ENCODE measurements at regions not wholly inside any gene's neighbourhood (a gene's known extent, or its start where the extent isn't known, plus 50 kb on each side); places are given as distances from the start of the nearest gene placed in this dataset.

- DNase-seq (ENCODE audit: low spot score) = no peak
Measured at GRCh38 chr11:116449522-116449921, 323.3 kb downstream of the BUD13 start.

DNA sequence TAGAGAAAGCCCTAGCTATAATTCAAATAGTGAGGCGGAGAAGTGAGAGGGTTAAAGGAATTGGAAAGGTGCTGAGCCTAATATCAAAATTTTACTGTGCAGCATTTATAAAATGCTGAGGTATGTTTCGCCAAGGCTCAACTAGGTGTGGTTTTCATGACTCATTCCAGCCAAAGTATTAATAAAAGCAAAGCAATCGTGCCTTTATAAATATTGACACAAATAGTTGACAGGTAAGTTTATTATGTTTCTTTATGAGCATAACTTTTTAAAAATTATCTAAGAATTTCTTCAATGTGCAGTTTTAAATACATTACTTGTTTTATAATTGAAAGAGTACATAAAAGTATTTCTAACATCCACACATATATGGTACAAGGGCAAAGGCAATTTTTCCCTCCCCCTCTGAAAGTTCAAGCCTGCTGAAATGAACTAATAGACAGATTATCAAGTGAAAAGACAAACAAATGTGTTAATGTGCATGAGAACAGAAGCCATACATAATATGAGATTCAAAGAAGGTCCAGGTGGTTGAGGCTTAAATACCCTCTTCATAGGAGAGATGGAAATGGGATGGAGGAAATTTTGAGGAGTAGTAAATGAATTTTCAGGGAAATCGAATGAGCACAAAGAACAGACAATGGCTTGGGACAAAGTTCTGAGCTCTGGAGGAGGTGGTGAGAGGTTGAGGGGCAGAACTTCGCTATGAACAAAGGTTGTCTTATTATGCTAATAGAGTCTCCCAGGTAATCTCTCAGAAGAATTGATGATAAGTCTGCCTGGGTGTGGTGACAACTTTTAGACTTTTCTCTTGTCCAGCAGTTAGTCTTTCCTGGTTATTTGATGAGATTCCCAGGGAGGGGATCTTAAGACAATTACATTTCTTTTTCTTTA lies 326.5 kb downstream of the BUD13 start:
- no peak for DNase-seq (ENCODE audit: low spot score)

- no peak for DNase-seq (ENCODE audit: low spot score)
Measured at GRCh38 chr11:116445108-116446047, 327.4 kb downstream of the BUD13 start.

GRCh38 chr11:116442238-116442752 lies 330.5 kb downstream of the BUD13 start:
- no peak for DNase-seq (ENCODE audit: low spot score)

DNA sequence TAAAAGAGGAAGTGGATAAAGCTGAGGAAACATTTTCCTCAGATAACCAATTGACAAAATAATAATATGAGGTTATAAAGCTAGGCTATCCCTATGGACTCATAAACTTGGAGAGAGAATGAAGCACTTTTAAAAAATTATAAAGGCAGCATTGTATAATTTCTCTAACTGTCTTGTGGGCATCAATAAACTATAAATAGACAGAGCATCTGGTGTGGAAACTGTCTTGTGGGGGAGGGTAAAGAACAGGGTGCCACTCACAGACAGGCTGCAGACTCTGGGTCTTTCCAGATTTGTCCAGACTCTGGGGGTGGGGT lies 333.5 kb downstream of the BUD13 start:
- no peak for DNase-seq (ENCODE audit: low spot score)

GRCh38 chr11:116438651-116439360 lies 334.0 kb downstream of the BUD13 start:
- DNase-seq (ENCODE audit: low spot score) = no peak

- DNase-seq (ENCODE audit: low spot score) = no peak
Measured at GRCh38 chr11:116434986-116435385, 337.8 kb downstream of the BUD13 start.

DNA sequence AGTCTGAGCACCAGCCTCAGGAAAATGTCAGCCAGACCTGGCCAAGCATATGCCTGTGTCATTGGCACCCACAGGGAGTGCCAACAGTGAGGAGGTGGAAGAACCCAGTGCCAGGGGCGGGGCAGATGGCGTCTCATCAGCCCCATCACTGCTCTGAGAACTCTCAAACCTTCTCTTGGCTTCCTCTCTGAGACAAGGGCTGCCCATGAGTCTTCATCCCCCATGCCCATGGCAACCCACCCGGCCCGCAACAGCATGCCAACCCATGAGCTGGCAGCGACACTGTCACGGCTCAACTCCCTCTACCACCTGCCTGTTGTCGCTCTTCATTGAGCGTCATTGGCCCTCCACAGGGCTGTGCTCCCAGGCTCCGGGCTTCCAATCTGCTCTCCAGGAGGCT lies 340.5 kb downstream of the BUD13 start:
- no peak for DNase-seq (ENCODE audit: low spot score)

- no peak for DNase-seq (ENCODE audit: low spot score)
Measured at GRCh38 chr11:116431842-116432241, 340.9 kb downstream of the BUD13 start.

GRCh38 chr11:116428638-116428975 lies 344.2 kb downstream of the BUD13 start:
- DNase-seq (ENCODE audit: low spot score) = no peak

DNA sequence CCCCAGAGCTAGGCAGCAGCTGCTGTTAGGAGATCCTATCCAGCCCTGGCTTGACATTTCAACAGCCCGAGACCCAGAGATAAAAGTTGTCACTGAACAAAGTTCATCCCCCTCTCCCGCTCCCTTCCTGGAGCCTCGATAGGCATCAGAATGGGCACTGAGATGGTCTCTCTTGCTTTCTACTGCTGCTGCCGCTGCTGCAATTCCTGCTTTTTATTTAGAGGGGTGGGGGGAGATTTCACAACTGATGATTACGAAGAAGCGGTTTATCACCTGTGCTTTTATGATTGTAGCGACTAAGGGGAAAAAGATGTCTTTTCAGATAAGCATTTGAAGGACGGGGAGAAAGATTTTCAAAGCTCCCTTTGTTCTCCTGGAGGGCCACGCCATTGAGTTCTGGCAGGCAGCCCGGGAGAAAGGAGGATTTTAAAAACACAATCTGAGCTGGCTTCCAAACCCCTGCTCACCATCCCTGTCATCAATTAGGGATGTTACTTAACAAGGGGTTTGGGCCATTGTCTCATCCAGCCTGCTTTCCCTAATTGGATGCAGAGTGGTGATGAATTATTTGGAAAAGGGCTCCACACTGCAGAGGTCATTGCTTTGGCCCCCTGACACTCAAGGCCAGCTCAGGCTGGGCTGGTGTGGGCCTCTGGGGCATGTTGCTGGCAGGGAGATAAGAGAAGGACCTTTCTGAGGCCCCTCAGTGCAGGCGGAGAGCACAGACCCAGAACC lies 344.7 kb downstream of the BUD13 start:
- DNase-seq (ENCODE audit: low spot score) = no peak

DNA sequence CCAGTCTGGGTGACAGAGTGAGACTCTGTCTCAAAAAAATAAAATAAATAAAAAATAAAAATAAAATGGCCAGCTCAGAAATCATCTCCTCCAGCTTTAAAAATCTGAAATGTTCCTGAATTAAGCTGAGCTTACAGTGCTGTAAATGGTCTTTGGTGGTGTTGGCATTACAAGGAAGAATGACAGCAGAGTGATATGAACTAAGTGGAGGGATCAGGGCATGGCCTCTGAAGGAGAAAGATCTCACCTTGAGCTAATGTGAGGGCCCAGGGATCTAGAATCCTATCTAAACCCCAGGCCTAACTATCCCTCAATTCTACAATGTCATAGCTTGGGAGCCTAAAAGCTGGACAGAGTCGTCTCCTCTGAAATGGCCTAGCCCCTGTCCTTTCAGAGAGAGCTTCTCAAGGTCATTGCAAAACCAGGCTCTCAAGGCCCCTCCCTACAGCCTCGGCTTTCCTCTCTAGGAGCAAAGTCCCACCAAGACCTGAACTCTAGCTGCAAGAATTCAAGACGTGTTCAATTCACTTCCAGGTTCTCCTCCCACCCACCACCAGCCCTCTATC lies 345.4 kb downstream of the BUD13 start:
- DNase-seq (ENCODE audit: low spot score) = no peak

DNA sequence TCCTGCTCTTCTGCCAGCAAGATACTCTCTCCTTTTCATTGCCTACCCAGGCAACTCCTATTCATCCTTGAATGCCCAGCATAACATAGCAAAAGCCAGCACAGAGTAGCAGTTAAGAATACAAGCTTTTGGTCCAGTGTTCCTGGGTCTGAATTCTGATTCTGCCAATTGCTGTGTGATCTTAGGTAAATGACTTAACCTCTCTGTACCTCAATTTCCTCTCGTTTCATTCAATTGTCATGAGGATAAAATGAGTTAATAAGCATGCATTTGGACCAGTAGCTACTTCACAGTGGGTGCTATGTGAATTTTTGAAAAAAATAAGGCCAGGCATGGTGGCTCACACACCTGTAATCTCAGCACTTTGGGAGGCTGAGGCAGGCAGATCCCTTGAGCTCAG lies 346.0 kb downstream of the BUD13 start:
- DNase-seq (ENCODE audit: low spot score) = no peak

GRCh38 chr11:116424615-116425261 lies 348.0 kb downstream of the BUD13 start:
- no peak for DNase-seq (ENCODE audit: low spot score)

- DNase-seq (ENCODE audit: low spot score) = no peak
Measured at GRCh38 chr11:116422956-116423600, 349.7 kb downstream of the BUD13 start.

DNA sequence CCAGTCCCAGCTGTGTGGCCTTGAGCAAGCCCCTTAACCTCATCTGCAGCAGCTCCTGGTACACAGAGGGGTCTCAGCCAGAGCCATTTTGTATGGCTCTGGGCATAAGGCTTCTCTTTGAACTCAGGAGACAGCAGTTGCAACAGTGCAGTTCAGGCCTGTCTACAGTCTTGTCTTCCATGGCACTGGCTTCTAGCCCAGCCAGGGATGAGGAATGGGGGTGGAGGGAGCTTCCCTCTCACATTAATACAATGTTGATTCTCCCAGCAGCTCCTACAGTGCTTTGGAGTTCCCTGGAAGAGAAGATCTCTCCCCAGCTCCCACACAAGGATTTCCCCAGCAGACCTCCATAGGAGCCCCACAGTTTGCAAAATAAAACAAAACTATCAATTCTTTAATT lies 350.2 kb downstream of the BUD13 start:
- DNase-seq (ENCODE audit: low spot score) = no peak

- DNase-seq (ENCODE audit: low spot score) = no peak
Measured at GRCh38 chr11:116421529-116422185, 351.1 kb downstream of the BUD13 start.

DNA sequence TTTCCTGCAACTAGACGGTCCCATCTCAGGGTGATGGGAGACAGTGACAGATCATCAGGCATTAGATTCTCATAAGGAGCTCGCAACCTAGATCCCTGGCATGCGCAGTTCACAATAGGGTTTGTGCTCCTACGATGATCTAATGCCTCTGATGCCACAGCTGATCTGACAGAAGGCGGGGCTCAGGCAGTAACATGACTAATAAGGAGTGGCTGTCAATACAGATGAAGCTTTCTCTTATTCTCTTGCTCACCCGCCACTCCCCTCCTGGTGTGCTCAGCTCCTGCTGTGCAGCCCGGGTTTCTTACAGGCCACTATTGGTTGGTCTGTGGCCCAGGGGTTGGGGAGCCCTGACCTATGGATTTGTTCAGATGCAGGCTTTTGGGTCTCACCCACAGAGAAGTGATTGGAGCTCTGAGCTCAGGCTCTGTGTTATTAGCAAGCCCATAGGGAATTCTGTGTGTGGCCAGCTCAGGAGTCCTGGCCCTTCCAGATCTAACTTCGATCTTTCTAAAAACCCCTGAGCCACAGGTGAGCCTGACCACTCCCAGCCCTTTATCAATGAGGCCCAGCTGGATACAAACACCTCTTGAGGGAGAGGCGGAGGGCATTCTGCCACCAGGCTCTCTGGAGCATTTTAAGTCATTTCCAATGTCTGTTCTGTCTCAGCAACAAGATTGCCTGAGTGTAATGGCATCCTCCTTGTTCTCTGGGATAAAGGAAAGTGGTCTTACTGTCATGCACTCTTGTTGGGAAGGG lies 351.8 kb downstream of the BUD13 start:
- no peak for DNase-seq (ENCODE audit: low spot score)
